ENCODE measurements at regions not wholly inside any gene's neighbourhood (a gene's known extent, or its start where the extent isn't known, plus 50 kb on each side); places are given as distances from the start of the nearest gene placed in this dataset.

DNA sequence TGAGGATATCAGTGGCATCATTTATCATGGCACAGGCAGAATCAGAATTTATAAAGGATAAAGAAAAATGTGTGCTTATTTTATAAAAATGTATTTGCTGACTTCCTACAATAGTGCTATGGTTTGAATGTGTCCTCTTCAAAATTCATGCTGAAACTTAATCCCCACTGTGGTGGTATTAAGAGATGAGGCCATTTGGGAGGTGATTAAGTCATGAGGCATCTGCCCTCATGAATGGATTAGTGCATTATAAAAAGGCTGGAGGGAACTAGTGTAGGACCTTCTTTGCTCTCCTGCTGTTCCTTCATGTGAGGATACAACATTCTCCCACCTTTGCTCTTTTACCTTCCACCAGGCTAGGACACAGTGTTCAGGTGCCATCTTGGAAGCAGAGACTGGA lies 212.8 kb downstream of the RFC3 start:
- intact Hi-C loops (cut with micrococcal nuclease) = no loop called here
- Mint-ChIP-seq H3K27ac (no peak overlapping the region), H3K36me3 (no peaks in the 10 kb centered on the region), H3K4me1 (no peaks in the 10 kb centered on the region), H3K9me3 (peaks cover 6 to 35% (median 12%) of the 10 kb centered on the region in 7 donors), H3K27me3 (ENCODE audit: low read depth in 3 of 3) (peaks cover 0 to 3% (median 0%) of the 10 kb centered on the region in 3 donors), H3K4me3 (no peak overlapping the region)
- Histone ChIP-seq H3K79me2 (ENCODE audit: insufficient read depth, low read length) (no peaks in the 10 kb centered on the region), H3K9me3 (replicated peaks in 1 of 2; ENCODE audit: control insufficient read depth in 1 of 2, insufficient read depth in 1 of 2, low read length in 2 of 2) (peaks cover 6 to 23% of the 10 kb centered on the region in 2 donors), H3K4me1 (ENCODE audit: control insufficient read depth in 1 of 2, insufficient read depth in 2 of 2, low read length in 2 of 2) (no peaks in the 10 kb centered on the region), H3K36me3 (replicated peaks in 1 of 2; ENCODE audit: control insufficient read depth in 1 of 2, insufficient read depth in 2 of 2, low read length in 2 of 2) (no peaks in the 10 kb centered on the region), H4K20me1 (ENCODE audit: insufficient read depth, low read length) (no peaks in the 10 kb centered on the region), H3K27me3 (ENCODE audit: control insufficient read depth in 2 of 2, insufficient read depth in 2 of 2, low read length in 2 of 2) (no peaks in the 10 kb centered on the region), H3K9ac (ENCODE audit: insufficient read depth, low read length, poor library complexity, severe bottlenecking) (no peak overlapping the region), H3K27ac (ENCODE audit: low read depth in 1 of 2, low read length in 2 of 2) (no peak overlapping the region), H3K4me2 (replicated peaks; ENCODE audit: extremely low read depth, low read length, poor library complexity, severe bottlenecking) (no peak overlapping the region), H3K4me3 (replicated peaks in 1 of 3; ENCODE audit: low read depth in 2 of 3, low read length in 3 of 3) (no peak overlapping the region), H2AFZ (ENCODE audit: insufficient read depth, low read depth, low read length, poor library complexity, severe bottlenecking) (no peak overlapping the region)
- no peak for DNase-seq
- TF ChIP-seq CTCF (IDR thresholded peaks at IDR 0.05) = no peak

DNA sequence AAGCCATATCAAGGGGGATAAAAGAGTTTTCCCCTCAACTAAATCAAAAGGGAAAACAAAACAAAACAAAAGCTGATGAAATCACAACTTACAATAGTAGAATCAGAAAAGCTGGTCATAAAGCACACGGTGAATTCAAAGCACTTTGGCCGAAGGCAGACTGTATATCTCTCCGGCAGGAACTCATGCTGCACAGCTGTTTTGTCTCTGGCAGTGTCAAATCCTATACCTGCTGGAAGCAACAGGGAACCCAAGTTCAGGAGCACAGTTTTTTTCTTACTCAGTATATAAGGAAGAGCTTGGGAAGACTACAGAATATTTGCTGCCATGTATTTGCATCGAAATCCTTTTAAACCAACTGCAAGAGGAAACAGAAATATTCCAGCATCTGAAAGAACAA lies 213.7 kb downstream of the RFC3 start:
- no peak overlapping the region for H3K27ac Mint-ChIP-seq
- H4K20me1 ChIP-seq (ENCODE audit: insufficient read depth, low read length) = no peaks in the 10 kb centered on the region

More for the DNA sequence above, 213.7 kb downstream of the RFC3 start:
- Histone ChIP-seq H3K4me3 (replicated peaks in 1 of 3; ENCODE audit: low read depth in 2 of 3, low read length in 3 of 3) (no peak overlapping the region), H3K36me3 (replicated peaks in 1 of 2; ENCODE audit: control insufficient read depth in 1 of 2, insufficient read depth in 2 of 2, low read length in 2 of 2) (no peaks in the 10 kb centered on the region), H3K9me3 (replicated peaks in 1 of 2; ENCODE audit: control insufficient read depth in 1 of 2, insufficient read depth in 1 of 2, low read length in 2 of 2) (peaks cover 2 to 15% of the 10 kb centered on the region in 2 donors), H3K4me2 (replicated peaks; ENCODE audit: extremely low read depth, low read length, poor library complexity, severe bottlenecking) (no peak overlapping the region), H3K9ac (ENCODE audit: insufficient read depth, low read length, poor library complexity, severe bottlenecking) (no peak overlapping the region), H2AFZ (ENCODE audit: insufficient read depth, low read depth, low read length, poor library complexity, severe bottlenecking) (no peak overlapping the region), H3K4me1 (ENCODE audit: control insufficient read depth in 1 of 2, insufficient read depth in 2 of 2, low read length in 2 of 2) (no peaks in the 10 kb centered on the region), H3K27me3 (ENCODE audit: control insufficient read depth in 2 of 2, insufficient read depth in 2 of 2, low read length in 2 of 2) (no peaks in the 10 kb centered on the region), H3K79me2 (ENCODE audit: insufficient read depth, low read length) (no peaks in the 10 kb centered on the region), H3K27ac (ENCODE audit: low read depth in 1 of 2, low read length in 2 of 2) (no peak overlapping the region)
- intact Hi-C loops (cut with micrococcal nuclease) = no loop called here
- no peaks in the 10 kb centered on the region for H3K4me1 Mint-ChIP-seq
- H3K4me3 Mint-ChIP-seq = no peak overlapping the region
- H3K27me3 Mint-ChIP-seq (ENCODE audit: low read depth in 3 of 3) = peaks cover 0 to 3% (median 0%) of the 10 kb centered on the region in 3 donors
- WGBS (ENCODE audit: insufficient coverage) = 100% methylated on average over 2 of the region's 4 CpGs
- peaks cover 6 to 34% (median 8%) of the 10 kb centered on the region in 7 donors for H3K9me3 Mint-ChIP-seq
- DNase-seq = no peak
- no peak for TF ChIP-seq CTCF (IDR thresholded peaks at IDR 0.05)
- H3K36me3 Mint-ChIP-seq = no peaks in the 10 kb centered on the region
